ENCODE measurements at regions not wholly inside any gene's neighbourhood (a gene's known extent, or its start where the extent isn't known, plus 50 kb on each side); places are given as distances from the start of the nearest gene placed in this dataset.
A peak's percentile ranks its signal among the peaks of the same experiment; 100 is the strongest.

- Histone ChIP-seq H3K79me2 (ENCODE audit: insufficient read depth, low read length) (no peaks in the 10 kb centered on the region), H3K9me3 (replicated peaks in 1 of 2; ENCODE audit: control insufficient read depth in 1 of 2, insufficient read depth in 1 of 2, low read length in 2 of 2) (no peaks in the 10 kb centered on the region), H2AFZ (ENCODE audit: insufficient read depth, low read depth, low read length, poor library complexity, severe bottlenecking) (no peak overlapping the region), H3K9ac (ENCODE audit: insufficient read depth, low read length, poor library complexity, severe bottlenecking) (peak overlapping the region; percentile 10), H3K27ac (ENCODE audit: low read depth in 1 of 2, low read length in 2 of 2) (peak overlapping the region; percentile 87 to 91), H4K20me1 (ENCODE audit: insufficient read depth, low read length) (no peaks in the 10 kb centered on the region), H3K4me2 (replicated peaks; ENCODE audit: extremely low read depth, low read length, poor library complexity, severe bottlenecking) (peak overlapping the region; percentile 69), H3K36me3 (replicated peaks in 1 of 2; ENCODE audit: control insufficient read depth in 1 of 2, insufficient read depth in 2 of 2, low read length in 2 of 2) (no peaks in the 10 kb centered on the region), H3K4me1 (ENCODE audit: control insufficient read depth in 1 of 2, insufficient read depth in 2 of 2, low read length in 2 of 2) (peaks cover 61 to 69% of the 10 kb centered on the region in 2 donors), H3K4me3 (replicated peaks in 1 of 3; ENCODE audit: low read depth in 2 of 3, low read length in 3 of 3) (peak overlapping the region in 1 of 3 experiments; percentile 35), H3K27me3 (ENCODE audit: control insufficient read depth in 2 of 2, insufficient read depth in 2 of 2, low read length in 2 of 2) (no peaks in the 10 kb centered on the region)
- peaks cover 64% of the 10 kb centered on the region for H3K4me1 Mint-ChIP-seq
- no peak for TF ChIP-seq CTCF (IDR thresholded peaks at IDR 0.05)
- peak overlapping the region; percentile 93 to 100 (median 98) for H3K27ac Mint-ChIP-seq
- H3K36me3 Mint-ChIP-seq: peaks cover 0 to 3% of the 10 kb centered on the region in 2 donors
- intact Hi-C loops (cut with micrococcal nuclease): loop anchor here in 1 of 2 donors (5.0 to 10.0 kb wide), 2 partner anchors 42 to 271 kb away; no protein-coding TSS in a partner anchor
- peaks cover 0 to 2% (median 2%) of the 10 kb centered on the region in 3 donors for H3K27me3 Mint-ChIP-seq (ENCODE audit: low read depth in 3 of 3)
- H3K9me3 Mint-ChIP-seq: peaks cover 0 to 2% (median 0%) of the 10 kb centered on the region in 7 donors
- peak overlapping the region; percentile 8 to 54 for H3K4me3 Mint-ChIP-seq
- no peak for DNase-seq
- 63% methylated on average over 3 of the region's 5 CpGs for WGBS (ENCODE audit: insufficient coverage)
Observed at GRCh38 chr13:109655611-109656010, 130.8 kb downstream of the IRS2 start.

- no CpG with 5 or more reads among the region's 1 CpG for WGBS (ENCODE audit: insufficient coverage)
Observed at GRCh38 chr13:109655206-109655600, 131.2 kb downstream of the IRS2 start.

More at GRCh38 chr13:109655206-109655600, 131.2 kb downstream of the IRS2 start:
- DNase-seq: peak; percentile 64 to 90 (median 84)
- Mint-ChIP-seq H3K36me3 (peaks cover 0 to 3% of the 10 kb centered on the region in 2 donors), H3K27me3 (ENCODE audit: low read depth in 3 of 3) (peaks cover 0 to 2% (median 2%) of the 10 kb centered on the region in 3 donors), H3K9me3 (peaks cover 0 to 2% (median 0%) of the 10 kb centered on the region in 7 donors), H3K4me1 (peaks cover 68% of the 10 kb centered on the region), H3K27ac (peak overlapping the region; percentile 93 to 100 (median 98)), H3K4me3 (peak overlapping the region in 1 of 2 donors; percentile 82)
- Histone ChIP-seq H3K27me3 (ENCODE audit: control insufficient read depth in 2 of 2, insufficient read depth in 2 of 2, low read length in 2 of 2) (no peaks in the 10 kb centered on the region), H3K9me3 (replicated peaks in 1 of 2; ENCODE audit: control insufficient read depth in 1 of 2, insufficient read depth in 1 of 2, low read length in 2 of 2) (no peaks in the 10 kb centered on the region), H3K9ac (ENCODE audit: insufficient read depth, low read length, poor library complexity, severe bottlenecking) (peak overlapping the region; percentile 45), H4K20me1 (ENCODE audit: insufficient read depth, low read length) (no peaks in the 10 kb centered on the region), H3K4me2 (replicated peaks; ENCODE audit: extremely low read depth, low read length, poor library complexity, severe bottlenecking) (peak overlapping the region; percentile 69), H3K27ac (ENCODE audit: low read depth in 1 of 2, low read length in 2 of 2) (peak overlapping the region; percentile 87 to 91), H3K4me1 (ENCODE audit: control insufficient read depth in 1 of 2, insufficient read depth in 2 of 2, low read length in 2 of 2) (peaks cover 65 to 73% of the 10 kb centered on the region in 2 donors), H3K36me3 (replicated peaks in 1 of 2; ENCODE audit: control insufficient read depth in 1 of 2, insufficient read depth in 2 of 2, low read length in 2 of 2) (no peaks in the 10 kb centered on the region), H2AFZ (ENCODE audit: insufficient read depth, low read depth, low read length, poor library complexity, severe bottlenecking) (no peak overlapping the region), H3K4me3 (replicated peaks in 1 of 3; ENCODE audit: low read depth in 2 of 3, low read length in 3 of 3) (peak overlapping the region in 1 of 3 experiments; percentile 63), H3K79me2 (ENCODE audit: insufficient read depth, low read length) (no peaks in the 10 kb centered on the region)
- intact Hi-C loops (cut with micrococcal nuclease): loop anchor here in 1 of 2 donors (5.0 to 10.0 kb wide), 2 partner anchors 42 to 270 kb away; no protein-coding TSS in a partner anchor
- TF ChIP-seq CTCF (IDR thresholded peaks at IDR 0.05): no peak

All from CD14-positive monocyte (primary cell).